Mesendoderm (in vitro differentiated cells): ENCODE measurements at regions not wholly inside any gene's neighbourhood (a gene's known extent, or its start where the extent isn't known, plus 50 kb on each side); places are given as distances from the start of the nearest gene placed in this dataset.

Source experiments
- DNase-seq: peaks from one replicate; pipeline ENCODE4 v3.0.0; 2013
- H2AK5ac ChIP-seq: 2 replicates; pipeline ENCODE4 v1.6.1; 2013; ENCODE audit warnings: low read length, inconsistent platforms
- H2BK120ac ChIP-seq: 2 replicates; pipeline ENCODE4 v1.6.1; 2013; ENCODE audit warnings: low read depth, mild to moderate bottlenecking, low read length, moderate library complexity, mixed read lengths
- H2BK15ac ChIP-seq: replicated peaks from 2 replicates; pipeline ENCODE4 v1.6.1; 2013; ENCODE audit warnings: low read depth, mild to moderate bottlenecking, moderate library complexity
- H2BK5ac ChIP-seq: 2 replicates; pipeline ENCODE4 v1.6.1; 2013; ENCODE audit warnings: low read length, inconsistent platforms
- H3K18ac ChIP-seq: 2 replicates; pipeline ENCODE4 v1.6.1; 2013; ENCODE audit warnings: mild to moderate bottlenecking, low read length, mixed read lengths
- H3K23ac ChIP-seq: one replicate; pipeline ENCODE4 v1.6.1; 2013; ENCODE audit warnings: low read length
- H3K27ac ChIP-seq: 2 replicates; pipeline ENCODE4 v1.5.1; 2013; ENCODE audit warnings: low read depth, mild to moderate bottlenecking, inconsistent platforms, low read length, moderate library complexity
- H3K27me3 ChIP-seq: 2 replicates; pipeline ENCODE4 v1.6.1; 2013; ENCODE audit warnings: low read length, control low read depth, mild to moderate bottlenecking, inconsistent platforms; ENCODE audit not compliant: insufficient read depth, poor library complexity
- H3K36me3 ChIP-seq: 2 replicates; pipeline ENCODE4 v1.6.1; 2013; ENCODE audit warnings: low read length, inconsistent platforms; ENCODE audit not compliant: control insufficient read depth, insufficient read depth
- H3K4ac ChIP-seq: one replicate; pipeline ENCODE4 v1.6.1; 2013; ENCODE audit warnings: low read depth, mild to moderate bottlenecking, low read length, moderate library complexity
- H3K4me1 ChIP-seq: 2 replicates; pipeline ENCODE4 v1.6.1; 2013; ENCODE audit warnings: low read depth, low read length, inconsistent platforms; ENCODE audit not compliant: control insufficient read depth
- H3K4me2 ChIP-seq: 2 replicates; pipeline ENCODE4 v1.6.1; 2013; ENCODE audit warnings: low read length
- H3K4me3 ChIP-seq: 2 replicates; pipeline ENCODE4 v1.5.1; 2013; ENCODE audit warnings: mild to moderate bottlenecking, low read length
- H3K56ac ChIP-seq: one replicate; pipeline ENCODE4 v1.6.1; 2013; ENCODE audit warnings: low read length
- H3K79me1 ChIP-seq: 2 replicates; pipeline ENCODE4 v1.6.1; 2013; ENCODE audit warnings: low read length, inconsistent platforms
- H3K79me2 ChIP-seq: 2 replicates; pipeline ENCODE4 v1.6.1; 2013; ENCODE audit warnings: mild to moderate bottlenecking, low read length; ENCODE audit not compliant: control insufficient read depth, insufficient read depth
- H3K9ac ChIP-seq: 2 replicates; pipeline ENCODE4 v1.6.1; 2013; ENCODE audit warnings: low read length, inconsistent platforms
- H4K5ac ChIP-seq: one replicate; pipeline ENCODE4 v1.6.1; 2013; ENCODE audit warnings: low read length
- H4K8ac ChIP-seq: one replicate; pipeline ENCODE4 v1.6.1; 2013; ENCODE audit warnings: low read depth, mild to moderate bottlenecking, control low read depth, low read length, moderate library complexity
- WGBS: extraction: QIAGEN DNeasy Blood & Tissue Kit; methylation state at CpG from one replicate; pipeline ENCODE4 v1.1.7; 2013; ENCODE audit warnings: low lambda C conversion rate, missing lambda C conversion rate; ENCODE audit not compliant: insufficient coverage; ENCODE audit errors: extremely low coverage; 5-methylcytosine and 5-hydroxymethylcytosine counted together

- no CpG with 5 or more reads among the region's 13 CpGs for WGBS
Measured at GRCh38 chr2:129907256-129907998, 72.0 kb upstream of the RAB6C start.

GRCh38 chr2:129908721-129909373 lies 70.6 kb upstream of the RAB6C start:
- Histone ChIP-seq H3K18ac (no peak overlapping the region), H2BK5ac (no peak overlapping the region), H3K27ac (no peak overlapping the region), H3K4ac (no peak overlapping the region), H3K36me3 (no peaks in the 10 kb centered on the region), H3K9ac (no peak overlapping the region), H3K27me3 (no peaks in the 10 kb centered on the region), H3K23ac (no peak overlapping the region), H3K4me3 (no peak overlapping the region), H3K56ac (no peak overlapping the region), H2BK15ac (no peak overlapping the region), H2BK120ac (no peak overlapping the region), H3K79me1 (no peaks in the 10 kb centered on the region), H4K5ac (no peak overlapping the region), H2AK5ac (no peak overlapping the region), H3K4me2 (no peak overlapping the region), H3K4me1 (no peaks in the 10 kb centered on the region), H4K8ac (no peak overlapping the region), H3K79me2 (no peaks in the 10 kb centered on the region)
- no peak for DNase-seq
- no CpG with 5 or more reads among the region's 18 CpGs for WGBS

More at GRCh38 chr2:129907256-129907998, 72.0 kb upstream of the RAB6C start:
- no peak overlapping the region for H3K18ac ChIP-seq
- no peak overlapping the region for H4K8ac ChIP-seq
- H3K23ac ChIP-seq, result no peak overlapping the region
- H3K4me1 ChIP-seq, result no peaks in the 10 kb centered on the region
- H2BK120ac ChIP-seq, result no peak overlapping the region
- H2BK15ac ChIP-seq, result no peak overlapping the region
- no peak overlapping the region for H3K56ac ChIP-seq
- no peak overlapping the region for H2AK5ac ChIP-seq
- H4K5ac ChIP-seq, result no peak overlapping the region
- no peak overlapping the region for H3K4me2 ChIP-seq
- no peak overlapping the region for H3K4me3 ChIP-seq
- no peak overlapping the region for H3K27ac ChIP-seq
- no peak for DNase-seq
- H2BK5ac ChIP-seq, result no peak overlapping the region
- no peaks in the 10 kb centered on the region for H3K79me2 ChIP-seq
- H3K4ac ChIP-seq, result no peak overlapping the region
- H3K36me3 ChIP-seq, result no peaks in the 10 kb centered on the region
- no peaks in the 10 kb centered on the region for H3K27me3 ChIP-seq
- no peak overlapping the region for H3K9ac ChIP-seq
- no peaks in the 10 kb centered on the region for H3K79me1 ChIP-seq

- Histone ChIP-seq H3K4me1 (no peaks in the 10 kb centered on the region), H3K27ac (no peak overlapping the region), H2BK120ac (no peak overlapping the region), H3K27me3 (no peaks in the 10 kb centered on the region), H2AK5ac (no peak overlapping the region), H3K23ac (no peak overlapping the region), H3K4ac (no peak overlapping the region), H2BK15ac (no peak overlapping the region), H3K79me1 (no peaks in the 10 kb centered on the region), H4K5ac (no peak overlapping the region), H3K9ac (no peak overlapping the region), H3K79me2 (no peaks in the 10 kb centered on the region), H4K8ac (no peak overlapping the region), H3K4me2 (no peak overlapping the region), H3K4me3 (no peak overlapping the region), H2BK5ac (no peak overlapping the region), H3K36me3 (no peaks in the 10 kb centered on the region), H3K56ac (no peak overlapping the region), H3K18ac (no peak overlapping the region)
- no peak for DNase-seq
- no CpG with 5 or more reads among the region's 15 CpGs for WGBS
Measured at GRCh38 chr2:129909651-129910418, 69.6 kb upstream of the RAB6C start.

- no CpG with 5 or more reads among the region's 10 CpGs for WGBS
- H3K23ac ChIP-seq, result no peak overlapping the region
Measured at GRCh38 chr2:129910446-129911362, 68.8 kb upstream of the RAB6C start.

GRCh38 chr2:129911363-129912065 lies 68.0 kb upstream of the RAB6C start:
- H3K27me3 ChIP-seq, result no peaks in the 10 kb centered on the region
- H4K8ac ChIP-seq, result no peak overlapping the region
- no peak overlapping the region for H2BK5ac ChIP-seq
- no peak overlapping the region for H3K23ac ChIP-seq
- H3K4ac ChIP-seq, result no peak overlapping the region
- H2AK5ac ChIP-seq, result no peak overlapping the region
- H3K4me1 ChIP-seq, result no peaks in the 10 kb centered on the region
- no peak overlapping the region for H3K4me2 ChIP-seq
- no peaks in the 10 kb centered on the region for H3K79me2 ChIP-seq
- H2BK120ac ChIP-seq, result no peak overlapping the region
- no peak overlapping the region for H3K18ac ChIP-seq
- H3K56ac ChIP-seq, result no peak overlapping the region
- WGBS, result no CpG with 5 or more reads among the region's 17 CpGs
- no peak overlapping the region for H3K27ac ChIP-seq
- no peak overlapping the region for H3K9ac ChIP-seq
- no peak overlapping the region for H3K4me3 ChIP-seq
- no peaks in the 10 kb centered on the region for H3K36me3 ChIP-seq
- H2BK15ac ChIP-seq, result no peak overlapping the region
- no peaks in the 10 kb centered on the region for H3K79me1 ChIP-seq
- no peak for DNase-seq
- H4K5ac ChIP-seq, result no peak overlapping the region

More at GRCh38 chr2:129910446-129911362, 68.8 kb upstream of the RAB6C start:
- Histone ChIP-seq H3K27ac (no peak overlapping the region), H3K18ac (no peak overlapping the region), H2BK15ac (no peak overlapping the region), H3K36me3 (no peaks in the 10 kb centered on the region), H3K9ac (no peak overlapping the region), H2AK5ac (no peak overlapping the region), H4K8ac (no peak overlapping the region), H2BK5ac (no peak overlapping the region), H3K27me3 (no peaks in the 10 kb centered on the region), H3K4me3 (no peak overlapping the region), H3K4me2 (no peak overlapping the region), H3K79me2 (no peaks in the 10 kb centered on the region), H4K5ac (no peak overlapping the region), H2BK120ac (no peak overlapping the region), H3K79me1 (no peaks in the 10 kb centered on the region), H3K4me1 (no peaks in the 10 kb centered on the region), H3K56ac (no peak overlapping the region), H3K4ac (no peak overlapping the region)
- DNase-seq, result no peak
